GM21717 (cell line): ENCODE measurements at regions not wholly inside any gene's neighbourhood (a gene's known extent, or its start where the extent isn't known, plus 50 kb on each side); places are given as distances from the start of the nearest gene placed in this dataset.
"Not testable (repeated sequence)": the region's sequence is repeated elsewhere in the genome, so short reads cannot be mapped to it uniquely, and the experiment has no call there.

Experiments
- ATAC-seq: cut with Tn5 transposase; IDR thresholded peaks from one replicate; pipeline ENCODE4 v1.9.1; 2021; ENCODE audit warnings: mild to moderate bottlenecking, moderate library complexity; ENCODE audit not compliant: unreplicated experiment

DNA sequence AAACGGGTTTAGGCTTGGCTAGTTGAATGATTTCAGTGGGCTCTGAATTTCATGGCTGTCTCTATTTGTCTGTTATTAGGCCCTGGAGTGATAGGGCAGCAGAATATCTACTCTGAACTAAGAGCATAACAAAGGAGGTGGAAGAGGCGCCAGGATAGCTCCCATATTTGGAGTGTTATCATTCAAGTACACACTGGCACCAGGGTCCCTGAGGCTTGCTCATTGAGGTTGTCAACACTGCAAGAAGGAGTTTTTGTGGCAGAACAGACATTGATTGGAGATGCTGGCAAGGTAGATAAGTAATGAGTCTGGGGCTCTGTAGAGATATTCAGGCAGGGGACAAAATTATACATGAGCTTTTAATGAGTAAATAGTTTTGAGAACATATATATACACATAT is 1748.4 kb downstream of the MRPL39 start:
- ATAC-seq, result no peak

DNA sequence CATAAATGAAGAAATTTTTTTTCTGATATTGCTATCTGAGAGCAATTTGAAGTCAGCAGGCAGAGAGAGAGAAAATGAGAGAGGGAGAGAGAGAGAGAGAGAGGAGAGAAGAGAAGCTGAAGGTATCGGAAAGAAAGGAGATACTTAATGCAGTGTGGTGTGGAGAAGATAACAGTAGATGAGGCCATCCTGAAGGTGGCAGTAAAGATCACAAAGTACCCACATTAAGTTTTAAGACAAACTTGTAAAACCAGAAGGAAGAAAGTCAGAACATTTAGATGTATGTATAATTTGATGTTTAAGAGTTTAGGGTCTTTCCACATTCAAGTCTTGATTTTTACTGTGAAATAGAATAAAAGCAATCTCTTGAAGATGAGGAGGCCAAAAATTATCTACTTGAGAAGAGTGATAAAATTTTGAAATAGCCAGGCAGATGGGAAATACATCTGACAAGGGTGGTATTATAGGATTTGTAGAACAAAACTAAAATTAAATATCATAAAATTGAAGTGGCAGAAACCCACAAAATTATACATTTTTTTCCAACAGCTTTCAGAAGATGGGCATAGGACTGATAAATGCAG is 1753.4 kb downstream of the MRPL39 start:
- ATAC-seq, result no peak

- ATAC-seq, result no peak
These were observed 1769.7 kb downstream of the MRPL39 start for GRCh38 chr21:23837564-23837963.

DNA sequence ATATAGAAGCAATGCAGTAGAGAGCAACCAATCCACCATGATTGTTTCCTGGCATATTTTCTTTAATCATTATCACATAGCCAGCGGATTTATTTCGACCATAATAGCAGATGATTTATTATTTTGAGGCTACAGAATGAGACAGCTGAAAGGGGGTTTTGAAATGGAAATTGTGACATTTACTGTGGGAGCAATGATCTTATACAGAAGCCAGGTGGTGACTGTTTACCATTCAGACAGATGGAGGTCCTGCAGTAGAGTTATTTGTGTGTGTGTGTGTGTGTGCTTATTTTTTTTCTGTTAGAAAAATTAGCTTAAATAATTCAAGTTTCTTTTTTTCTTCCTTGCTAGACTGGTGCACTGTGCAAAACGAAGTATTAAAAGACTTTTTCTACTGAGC is 1784.5 kb downstream of the MRPL39 start:
- no peak for ATAC-seq

GRCh38 chr21:23817337-23817736 is 1789.9 kb downstream of the MRPL39 start:
- no peak for ATAC-seq

- ATAC-seq, result no peak
These were observed 1794.8 kb downstream of the MRPL39 start for GRCh38 chr21:23812485-23812884.

DNA sequence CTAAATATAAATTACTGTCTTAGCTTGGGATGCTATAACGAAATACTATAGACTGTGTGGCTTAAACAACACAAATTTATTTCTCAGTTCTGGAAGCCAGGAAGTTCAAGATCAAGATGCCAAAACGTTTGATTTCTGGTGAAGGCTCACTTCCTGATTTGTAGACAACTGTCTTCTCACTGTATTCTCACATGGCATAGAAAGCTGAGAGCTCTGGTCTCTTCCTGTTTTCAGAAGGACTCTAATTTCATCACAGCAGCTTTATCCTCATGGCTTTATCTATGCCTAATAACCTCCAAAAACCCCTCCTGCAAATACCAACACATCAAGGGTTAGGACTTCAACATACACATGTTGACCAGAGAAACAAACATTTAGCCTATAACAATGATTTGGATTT is 1795.5 kb downstream of the MRPL39 start:
- no peak for ATAC-seq

GRCh38 chr21:23809573-23809972 is 1797.7 kb downstream of the MRPL39 start:
- ATAC-seq, result no peak

GRCh38 chr21:23806966-23807548 is 1800.2 kb downstream of the MRPL39 start:
- ATAC-seq, result not testable (repeated sequence)

DNA sequence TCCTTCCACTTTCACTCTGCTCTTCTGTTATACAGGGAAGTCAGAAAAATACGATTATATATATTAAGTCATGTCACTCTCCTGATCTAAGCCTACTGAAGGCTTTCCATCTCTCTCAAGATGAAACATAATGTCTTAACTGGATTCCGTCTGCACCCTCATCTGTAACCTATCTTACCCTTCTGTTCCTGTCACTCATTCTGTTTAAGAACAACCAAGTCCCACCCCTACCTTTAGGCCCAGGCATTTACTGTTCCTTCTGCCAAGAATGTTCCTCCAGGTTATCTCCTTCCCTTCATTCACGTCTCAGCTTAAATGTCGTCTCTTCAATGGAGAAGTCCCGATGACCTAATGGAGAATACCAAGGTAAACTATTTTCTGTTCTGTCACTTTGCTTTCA is 1802.4 kb downstream of the MRPL39 start:
- no peak for ATAC-seq

GRCh38 chr21:23801292-23801691 is 1806.0 kb downstream of the MRPL39 start:
- no peak for ATAC-seq

GRCh38 chr21:23799376-23799775 is 1807.9 kb downstream of the MRPL39 start:
- no peak for ATAC-seq

DNA sequence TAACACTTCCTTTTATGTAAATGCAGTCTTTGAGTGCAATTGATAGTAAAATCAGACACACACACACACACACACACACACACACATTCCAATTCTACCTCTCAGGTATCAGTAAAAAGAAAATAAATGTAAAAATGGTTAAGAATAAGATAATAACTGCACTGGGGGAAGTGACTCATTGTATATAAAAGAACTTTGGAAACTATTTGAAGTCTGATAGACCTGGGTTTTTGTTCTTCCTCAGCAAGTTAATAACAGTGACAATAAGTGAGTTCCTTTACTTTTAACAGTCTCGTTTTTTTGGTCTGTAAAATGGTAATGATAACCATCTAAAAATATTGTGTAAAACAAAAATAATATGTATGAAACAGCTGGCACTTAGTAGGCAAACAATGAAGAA is 1815.0 kb downstream of the MRPL39 start:
- no peak for ATAC-seq

GRCh38 chr21:23789864-23790263 is 1817.4 kb downstream of the MRPL39 start:
- no peak for ATAC-seq

- no peak for ATAC-seq
These were observed 1827.0 kb downstream of the MRPL39 start for GRCh38 chr21:23780326-23780725.

- no peak for ATAC-seq
These were observed 1863.5 kb downstream of the MRPL39 start for GRCh38 chr21:23743821-23744220.

- no peak for ATAC-seq
These were observed 1866.8 kb downstream of the MRPL39 start for GRCh38 chr21:23740463-23740862.

GRCh38 chr21:23732776-23733175 is 1874.5 kb downstream of the MRPL39 start:
- ATAC-seq, result no peak

DNA sequence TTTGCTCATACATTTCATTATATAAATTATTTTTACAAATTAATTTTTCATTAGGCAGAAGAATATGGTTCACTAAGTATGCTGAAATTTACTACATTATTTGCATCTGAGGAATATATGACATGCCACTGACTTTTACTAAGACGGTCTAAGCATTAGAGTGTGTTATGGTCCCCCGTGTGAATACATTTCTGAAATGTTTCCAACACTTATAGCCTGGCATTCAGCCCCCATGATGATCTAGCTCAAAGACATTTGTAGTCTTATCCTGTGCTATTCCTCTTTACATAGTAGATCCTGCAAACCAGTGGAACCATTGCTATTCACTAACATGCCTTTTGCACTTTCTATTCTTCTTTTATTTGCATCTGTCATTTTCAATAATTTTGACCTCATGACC is 1878.0 kb downstream of the MRPL39 start:
- ATAC-seq, result no peak

DNA sequence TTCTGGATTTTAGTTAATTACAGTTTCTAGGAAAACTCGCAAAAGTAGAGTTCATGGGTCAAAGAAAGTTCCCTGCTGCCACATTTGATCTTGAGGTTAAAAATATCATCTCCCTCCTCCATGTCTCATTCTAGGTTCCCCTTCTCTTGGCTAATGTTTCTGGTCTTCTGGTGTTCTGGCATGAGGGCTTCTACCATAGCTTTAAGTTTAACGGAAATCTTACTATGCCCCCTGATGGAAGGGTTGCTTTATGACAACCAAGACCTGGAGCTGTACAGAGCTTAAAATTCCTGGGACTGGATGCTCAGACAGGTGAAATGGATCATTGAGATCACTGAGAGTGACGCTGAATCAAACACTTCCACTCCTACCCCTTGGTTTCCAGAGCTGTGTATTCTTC is 1881.7 kb downstream of the MRPL39 start:
- ATAC-seq, result no peak

DNA sequence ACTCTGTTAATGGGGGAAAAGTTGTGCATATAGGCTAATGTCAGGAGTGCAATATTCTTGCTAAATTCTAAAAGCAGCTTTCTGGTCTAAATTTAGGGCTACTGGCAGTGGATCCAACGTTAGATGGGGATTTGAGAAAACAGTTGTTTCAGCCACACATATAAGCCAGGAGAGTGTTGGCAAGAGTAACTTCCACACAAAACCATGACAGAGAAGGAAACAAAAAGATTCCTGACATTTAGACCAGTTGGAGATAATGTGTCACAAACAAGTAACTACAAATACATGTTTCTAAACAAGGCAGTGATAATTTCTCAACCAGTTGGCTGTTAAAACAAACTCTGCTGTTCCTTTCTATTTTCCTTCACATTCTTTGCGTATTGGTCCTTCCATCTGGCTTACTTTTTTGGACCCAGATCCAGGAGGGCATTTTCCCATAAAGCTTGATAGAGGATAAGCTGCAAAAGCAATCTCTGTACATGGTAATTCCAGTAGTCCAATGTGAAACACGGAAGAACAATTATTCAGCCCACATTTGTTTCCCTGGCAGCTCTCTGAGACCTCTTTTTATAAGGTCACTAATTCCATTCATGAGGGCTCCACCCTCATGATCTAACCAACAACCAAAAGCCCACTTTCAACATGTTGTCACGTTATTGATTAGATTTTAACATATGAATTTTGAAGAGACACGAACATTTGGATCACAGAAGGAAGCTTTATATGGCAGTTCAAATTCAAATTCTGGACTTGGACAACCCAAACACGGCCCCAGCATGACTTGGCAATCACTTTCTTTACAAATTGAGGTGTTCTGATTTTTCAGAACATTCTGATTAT is 1888.6 kb downstream of the MRPL39 start:
- ATAC-seq, result no peak

GRCh38 chr21:23712166-23712565 is 1895.1 kb downstream of the MRPL39 start:
- ATAC-seq, result no peak
